ENCODE measurements at regions not wholly inside any gene's neighbourhood (a gene's known extent, or its start where the extent isn't known, plus 50 kb on each side); places are given as distances from the start of the nearest gene placed in this dataset.
"Not testable (repeated sequence)": the region's sequence is repeated elsewhere in the genome, so short reads cannot be mapped to it uniquely, and the experiment has no call there.

DNA sequence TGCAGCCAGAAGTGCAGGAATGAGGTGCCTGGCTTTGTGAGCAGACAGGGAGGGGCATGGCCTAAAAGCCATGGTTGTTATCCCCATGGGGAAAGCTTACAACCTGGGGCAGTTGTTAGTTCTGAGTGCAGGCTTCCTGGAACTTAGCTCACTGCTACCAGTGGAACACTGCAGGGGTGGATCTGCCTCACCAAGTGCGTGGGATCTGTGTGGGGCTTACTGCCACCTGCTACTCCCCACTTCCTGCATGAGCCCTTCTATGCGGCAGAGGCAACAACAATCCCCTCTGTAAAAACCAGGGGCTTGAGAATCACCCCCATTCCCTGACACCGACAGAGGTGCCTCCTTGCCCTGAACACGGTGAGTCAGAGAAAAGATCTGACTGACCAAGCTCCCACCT lies 174.6 kb downstream of the SPIN4 start:
- not testable (repeated sequence) for DNase-seq

DNA sequence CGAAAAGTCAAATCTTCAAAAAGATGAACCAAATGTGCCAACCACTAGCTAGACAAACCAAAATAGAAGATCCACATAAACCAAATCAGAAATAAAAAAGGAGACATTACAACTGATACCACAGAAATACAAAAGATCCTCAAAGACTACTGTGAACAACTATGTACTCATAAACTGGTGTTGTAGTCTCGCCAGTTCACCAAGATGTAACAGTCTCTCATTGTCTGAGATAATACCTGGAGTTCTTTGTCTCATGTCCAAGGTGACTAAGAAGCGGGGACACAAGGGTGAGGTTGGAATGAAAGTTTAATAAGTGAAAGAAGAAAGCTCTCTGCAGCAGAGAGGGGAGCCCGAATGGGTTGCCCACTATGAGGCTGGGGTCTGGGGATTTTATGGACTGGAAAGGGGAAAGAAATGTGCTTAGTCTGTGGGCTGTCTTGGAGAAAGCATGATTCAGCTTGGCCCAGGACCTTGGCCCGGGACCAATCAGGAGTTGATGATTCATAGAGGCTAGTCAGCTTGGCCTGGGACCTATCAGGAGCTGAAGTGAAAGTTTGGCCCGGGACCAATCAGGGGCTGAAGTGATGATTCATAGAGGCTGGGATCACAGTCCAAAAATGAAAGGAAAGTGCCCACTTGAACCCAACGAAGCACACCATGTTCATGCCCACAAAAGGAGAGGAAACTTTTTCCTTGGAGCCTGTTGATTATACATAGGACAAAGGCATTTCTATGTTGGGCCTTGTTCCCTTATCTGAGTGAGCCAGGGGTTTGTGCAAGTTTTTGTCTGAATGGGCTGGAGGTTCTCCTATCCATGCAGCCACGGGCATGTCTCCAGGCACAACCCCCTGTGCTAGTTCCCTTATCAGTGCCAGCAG lies 177.1 kb downstream of the SPIN4 start:
- DNase-seq: not testable (repeated sequence)

DNA sequence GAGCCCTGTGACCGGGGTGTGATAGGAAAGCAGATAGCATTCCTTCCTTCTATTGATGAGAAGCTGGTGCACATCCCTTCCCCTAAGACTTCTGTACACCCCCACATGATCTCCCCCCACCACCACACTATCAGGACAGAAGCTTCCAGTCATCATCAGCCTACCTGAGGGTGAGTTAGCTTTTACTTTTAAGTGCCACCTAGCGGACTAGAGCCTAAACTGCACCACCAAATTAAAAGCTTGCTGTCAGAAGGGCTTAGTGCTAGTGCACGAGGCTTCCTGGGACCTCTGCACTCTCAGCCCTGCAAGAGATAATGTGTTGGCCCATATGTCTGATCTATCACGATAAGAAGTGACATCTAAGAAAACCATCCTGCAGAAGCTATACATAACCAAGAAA lies 181.7 kb downstream of the SPIN4 start:
- DNase-seq: not testable (repeated sequence)

DNA sequence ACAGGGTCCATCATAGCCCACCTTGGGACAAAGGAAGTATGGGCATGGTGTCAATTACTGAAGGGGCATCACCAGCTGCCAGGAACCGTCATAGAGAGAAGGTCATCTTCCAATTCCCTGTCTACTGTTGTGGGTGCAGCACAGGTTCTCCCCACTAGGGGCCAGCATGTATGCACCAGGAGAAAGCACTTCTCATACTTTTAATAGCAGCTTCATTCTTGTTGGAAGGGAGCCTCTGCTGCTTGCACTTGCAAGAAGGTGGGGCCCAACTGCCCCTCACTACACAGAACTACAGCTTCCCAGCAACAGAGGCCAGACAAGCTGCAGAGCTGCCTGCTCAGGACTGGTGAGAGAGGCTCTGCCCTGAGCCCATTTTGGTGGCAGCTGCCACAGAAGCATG lies 182.2 kb downstream of the SPIN4 start:
- DNase-seq: not testable (repeated sequence)

- DNase-seq: not testable (repeated sequence)
Observed at GRCh38 chrX:63167002-63167401, 184.1 kb downstream of the SPIN4 start.

- not testable (repeated sequence) for DNase-seq
Observed at GRCh38 chrX:63160994-63161393, 190.1 kb downstream of the SPIN4 start.

GRCh38 chrX:63160340-63160739 lies 190.8 kb downstream of the SPIN4 start:
- not testable (repeated sequence) for DNase-seq

GRCh38 chrX:63145526-63145925 lies 205.6 kb downstream of the SPIN4 start:
- DNase-seq: not testable (repeated sequence)

GRCh38 chrX:63142588-63142987 lies 208.5 kb downstream of the SPIN4 start:
- not testable (repeated sequence) for DNase-seq

DNA sequence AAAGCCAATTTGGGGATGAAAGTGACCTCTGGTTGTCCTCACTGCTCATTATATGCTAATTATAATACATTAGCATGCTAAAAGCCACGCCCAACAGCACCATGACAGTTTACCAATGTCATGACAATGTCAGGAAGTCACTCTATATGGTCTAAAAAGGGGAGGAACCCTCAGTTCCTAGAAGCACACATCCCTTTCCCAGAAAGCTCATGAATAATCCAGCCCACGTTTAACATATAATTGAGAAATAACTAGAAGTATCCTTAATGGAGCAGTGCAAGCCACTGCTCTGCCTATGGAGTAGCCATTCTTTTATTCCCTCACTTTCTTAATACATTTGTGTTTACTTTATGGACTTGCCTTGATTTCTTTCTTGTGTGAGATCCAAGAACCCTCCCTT lies 215.3 kb downstream of the SPIN4 start:
- not testable (repeated sequence) for DNase-seq

DNA sequence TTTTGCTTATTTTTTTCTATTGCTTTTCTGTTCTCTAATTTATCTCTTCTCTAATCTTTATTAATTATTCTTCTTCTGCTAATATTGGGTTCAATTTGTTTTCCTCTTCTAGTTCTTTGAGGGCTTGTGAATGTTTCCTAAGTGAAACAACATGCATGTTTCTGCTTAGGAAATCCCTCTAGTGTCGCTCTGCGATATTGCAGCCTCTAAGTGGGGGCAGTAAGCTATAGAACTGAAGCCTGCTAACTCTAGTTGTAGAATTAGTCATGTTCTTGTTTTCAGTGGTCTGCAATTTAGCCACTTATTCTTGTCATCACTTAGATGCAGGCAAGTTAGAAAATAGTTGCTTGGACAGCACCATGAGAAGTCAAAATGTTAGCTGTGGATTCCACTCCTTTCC lies 222.6 kb downstream of the SPIN4 start:
- DNase-seq: no peak

- DNase-seq: no peak
Observed at GRCh38 chrX:63115196-63115595, 235.9 kb downstream of the SPIN4 start.

- no peak for DNase-seq
Observed at GRCh38 chrX:63101879-63102620, 249.1 kb downstream of the SPIN4 start.

- no peak for DNase-seq
Observed at GRCh38 chrX:63058204-63058603, 292.9 kb downstream of the SPIN4 start.

GRCh38 chrX:63050225-63050624 lies 300.9 kb downstream of the SPIN4 start:
- no peak for DNase-seq

- no peak for DNase-seq
Observed at GRCh38 chrX:63032811-63033210, 318.3 kb downstream of the SPIN4 start.

DNA sequence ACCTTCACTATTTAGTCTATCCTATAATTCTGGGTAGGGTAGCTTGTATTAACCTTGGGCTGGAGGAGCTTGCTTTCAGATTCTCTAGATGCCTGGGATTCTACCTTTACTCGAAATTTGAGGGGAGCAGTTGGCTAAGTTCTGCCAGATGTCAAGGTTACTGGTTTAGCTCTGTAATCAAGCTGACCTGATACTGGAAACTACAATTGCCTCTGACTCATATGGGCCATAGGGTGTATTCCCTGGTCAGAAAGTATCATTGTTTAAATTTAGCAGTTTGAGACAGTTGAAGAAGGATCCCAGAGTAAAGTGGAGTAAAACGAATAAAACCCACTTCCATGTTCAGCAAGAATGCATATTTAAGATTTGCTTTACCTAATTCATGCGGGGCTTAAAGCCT lies 337.6 kb downstream of the SPIN4 start:
- no peak for DNase-seq

DNA sequence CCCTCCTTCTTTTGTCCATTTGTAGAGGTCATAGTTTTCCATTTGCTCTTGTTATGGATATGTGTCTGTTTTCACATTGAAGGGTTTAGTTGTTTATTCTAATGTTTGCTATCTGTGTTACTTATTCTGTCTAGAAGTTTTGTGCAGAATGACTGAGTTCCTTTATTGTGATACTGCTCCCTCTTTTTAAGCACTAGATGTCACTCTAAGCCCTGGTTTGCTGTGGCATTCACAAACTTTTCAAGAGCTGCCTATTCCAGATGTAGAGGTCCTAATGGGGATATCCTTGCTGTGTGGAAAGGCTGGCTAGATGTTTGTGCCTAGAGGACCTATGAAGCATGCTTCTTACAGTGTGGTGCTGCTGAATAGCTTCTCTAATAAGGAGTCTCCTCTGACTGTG lies 338.6 kb downstream of the SPIN4 start:
- DNase-seq: no peak

GRCh38 chrX:63000196-63000595 lies 350.9 kb downstream of the SPIN4 start:
- DNase-seq: not testable (repeated sequence)
